ENCODE measurements at regions not wholly inside any gene's neighbourhood (a gene's known extent, or its start where the extent isn't known, plus 50 kb on each side); places are given as distances from the start of the nearest gene placed in this dataset.

GRCh38 chr10:33539116-33539515 is 204.6 kb upstream of the NRP1 start:
- DNase-seq = no peak
- intact Hi-C loops (cut with DNase I) = no loop called here
- 78% methylated on average over 4 of the region's 4 CpGs for WGBS
- Histone ChIP-seq H3K9me3 (ENCODE audit: control insufficient read depth, low read length) (no peaks in the 10 kb centered on the region), H3K4me1 (ENCODE audit: control insufficient read depth, insufficient read depth, low read length) (no peaks in the 10 kb centered on the region), H3K27ac (ENCODE audit: low read length) (no peak overlapping the region), H3K4me3 (ENCODE audit: low read length) (no peak overlapping the region), H3K27me3 (ENCODE audit: control insufficient read depth, insufficient read depth) (no peaks in the 10 kb centered on the region)
- no peak for ATAC-seq

- Histone ChIP-seq H3K9me3 (ENCODE audit: control insufficient read depth, low read length) (no peaks in the 10 kb centered on the region), H3K27me3 (ENCODE audit: control insufficient read depth, insufficient read depth) (no peaks in the 10 kb centered on the region), H3K4me3 (ENCODE audit: low read length) (no peak overlapping the region), H3K4me1 (ENCODE audit: control insufficient read depth, insufficient read depth, low read length) (no peaks in the 10 kb centered on the region), H3K27ac (ENCODE audit: low read length) (no peak overlapping the region)
- 94% methylated on average over 1 of the region's 1 CpG for WGBS
- ATAC-seq (no peak), DNase-seq (no peak)
- intact Hi-C loops (cut with DNase I) = no loop called here
These were observed 202.6 kb upstream of the NRP1 start for GRCh38 chr10:33537066-33537465.

GRCh38 chr10:33536508-33536907 is 202.0 kb upstream of the NRP1 start:
- Histone ChIP-seq H3K4me3 (ENCODE audit: low read length) (no peak overlapping the region), H3K4me1 (ENCODE audit: control insufficient read depth, insufficient read depth, low read length) (no peaks in the 10 kb centered on the region), H3K27ac (ENCODE audit: low read length) (no peak overlapping the region), H3K9me3 (ENCODE audit: control insufficient read depth, low read length) (no peaks in the 10 kb centered on the region), H3K27me3 (ENCODE audit: control insufficient read depth, insufficient read depth) (no peaks in the 10 kb centered on the region)
- WGBS = 90% methylated on average over 3 of the region's 3 CpGs
- DNase-seq (no peak), ATAC-seq (no peak)
- intact Hi-C loops (cut with DNase I) = no loop called here

- H3K27ac ChIP-seq (ENCODE audit: low read length) = no peak overlapping the region
- H3K4me3 ChIP-seq (ENCODE audit: low read length) = no peak overlapping the region
- intact Hi-C loops (cut with DNase I) = no loop called here
- DNase-seq (no peak), ATAC-seq (no peak)
- no peaks in the 10 kb centered on the region for H3K27me3 ChIP-seq (ENCODE audit: control insufficient read depth, insufficient read depth)
- no peaks in the 10 kb centered on the region for H3K4me1 ChIP-seq (ENCODE audit: control insufficient read depth, insufficient read depth, low read length)
- no peaks in the 10 kb centered on the region for H3K9me3 ChIP-seq (ENCODE audit: control insufficient read depth, low read length)
These were observed 201.4 kb upstream of the NRP1 start for GRCh38 chr10:33535866-33536265.

- no peak overlapping the region for H3K4me3 ChIP-seq (ENCODE audit: low read length)
- intact Hi-C loops (cut with DNase I) = no loop called here
- H3K27me3 ChIP-seq (ENCODE audit: control insufficient read depth, insufficient read depth) = no peaks in the 10 kb centered on the region
- 92% methylated on average over 4 of the region's 4 CpGs for WGBS
- H3K4me1 ChIP-seq (ENCODE audit: control insufficient read depth, insufficient read depth, low read length) = no peaks in the 10 kb centered on the region
- ATAC-seq = no peak
- DNase-seq = no peak
- no peaks in the 10 kb centered on the region for H3K9me3 ChIP-seq (ENCODE audit: control insufficient read depth, low read length)
- H3K27ac ChIP-seq (ENCODE audit: low read length) = no peak overlapping the region
These were observed 199.9 kb upstream of the NRP1 start for GRCh38 chr10:33534416-33534815.

GRCh38 chr10:33533612-33534011 is 199.1 kb upstream of the NRP1 start:
- intact Hi-C loops (cut with DNase I) = no loop called here
- no peak overlapping the region for H3K4me3 ChIP-seq (ENCODE audit: low read length)
- H3K27ac ChIP-seq (ENCODE audit: low read length) = no peak overlapping the region
- no peaks in the 10 kb centered on the region for H3K27me3 ChIP-seq (ENCODE audit: control insufficient read depth, insufficient read depth)
- no peaks in the 10 kb centered on the region for H3K4me1 ChIP-seq (ENCODE audit: control insufficient read depth, insufficient read depth, low read length)
- no peak for ATAC-seq
- WGBS = 73% methylated on average over 5 of the region's 5 CpGs
- no peaks in the 10 kb centered on the region for H3K9me3 ChIP-seq (ENCODE audit: control insufficient read depth, low read length)
- no peak for DNase-seq

- DNase-seq = no peak
- H3K27me3 ChIP-seq (ENCODE audit: control insufficient read depth, insufficient read depth) = no peaks in the 10 kb centered on the region
- H3K9me3 ChIP-seq (ENCODE audit: control insufficient read depth, low read length) = no peaks in the 10 kb centered on the region
- no peak for ATAC-seq
- 85% methylated on average over 7 of the region's 7 CpGs for WGBS
- intact Hi-C loops (cut with DNase I) = no loop called here
- no peak overlapping the region for H3K27ac ChIP-seq (ENCODE audit: low read length)
- no peaks in the 10 kb centered on the region for H3K4me1 ChIP-seq (ENCODE audit: control insufficient read depth, insufficient read depth, low read length)
- no peak overlapping the region for H3K4me3 ChIP-seq (ENCODE audit: low read length)
These were observed 198.4 kb upstream of the NRP1 start for GRCh38 chr10:33532901-33533300.

- no peak overlapping the region for H3K27ac ChIP-seq (ENCODE audit: low read length)
- no peaks in the 10 kb centered on the region for H3K27me3 ChIP-seq (ENCODE audit: control insufficient read depth, insufficient read depth)
- no peaks in the 10 kb centered on the region for H3K9me3 ChIP-seq (ENCODE audit: control insufficient read depth, low read length)
- intact Hi-C loops (cut with DNase I) = no loop called here
- H3K4me1 ChIP-seq (ENCODE audit: control insufficient read depth, insufficient read depth, low read length) = no peaks in the 10 kb centered on the region
- DNase-seq = no peak
- no peak overlapping the region for H3K4me3 ChIP-seq (ENCODE audit: low read length)
- ATAC-seq = no peak
These were observed 194.8 kb upstream of the NRP1 start for GRCh38 chr10:33529234-33529633.

GRCh38 chr10:33524966-33525365 is 190.5 kb upstream of the NRP1 start:
- H3K4me1 ChIP-seq (ENCODE audit: control insufficient read depth, insufficient read depth, low read length) = no peaks in the 10 kb centered on the region
- H3K27ac ChIP-seq (ENCODE audit: low read length) = no peak overlapping the region
- WGBS = 75% methylated on average over 4 of the region's 4 CpGs
- no peaks in the 10 kb centered on the region for H3K27me3 ChIP-seq (ENCODE audit: control insufficient read depth, insufficient read depth)
- intact Hi-C loops (cut with DNase I) = no loop called here
- ATAC-seq = no peak
- H3K9me3 ChIP-seq (ENCODE audit: control insufficient read depth, low read length) = no peaks in the 10 kb centered on the region
- no peak overlapping the region for H3K4me3 ChIP-seq (ENCODE audit: low read length)
- DNase-seq = no peak

GRCh38 chr10:33524041-33524440 is 189.6 kb upstream of the NRP1 start:
- DNase-seq = no peak
- no peak for ATAC-seq
- Histone ChIP-seq H3K27ac (ENCODE audit: low read length) (no peak overlapping the region), H3K9me3 (ENCODE audit: control insufficient read depth, low read length) (no peaks in the 10 kb centered on the region), H3K4me3 (ENCODE audit: low read length) (no peak overlapping the region), H3K27me3 (ENCODE audit: control insufficient read depth, insufficient read depth) (no peaks in the 10 kb centered on the region), H3K4me1 (ENCODE audit: control insufficient read depth, insufficient read depth, low read length) (no peaks in the 10 kb centered on the region)
- WGBS = 93% methylated on average over 5 of the region's 5 CpGs
- intact Hi-C loops (cut with DNase I) = no loop called here

GRCh38 chr10:33523236-33523792 is 188.8 kb upstream of the NRP1 start:
- ATAC-seq (no peak), DNase-seq (no peak)
- Histone ChIP-seq H3K9me3 (ENCODE audit: control insufficient read depth, low read length) (no peaks in the 10 kb centered on the region), H3K27me3 (ENCODE audit: control insufficient read depth, insufficient read depth) (no peaks in the 10 kb centered on the region), H3K4me1 (ENCODE audit: control insufficient read depth, insufficient read depth, low read length) (no peaks in the 10 kb centered on the region), H3K4me3 (ENCODE audit: low read length) (no peak overlapping the region), H3K27ac (ENCODE audit: low read length) (no peak overlapping the region)
- 90% methylated on average over 6 of the region's 6 CpGs for WGBS
- intact Hi-C loops (cut with DNase I) = no loop called here

- no peaks in the 10 kb centered on the region for H3K4me1 ChIP-seq (ENCODE audit: control insufficient read depth, insufficient read depth, low read length)
- H3K27ac ChIP-seq (ENCODE audit: low read length) = no peak overlapping the region
- over 99% methylated on average over 3 of the region's 3 CpGs for WGBS
These were observed 187.4 kb upstream of the NRP1 start for GRCh38 chr10:33521904-33522303.

More at GRCh38 chr10:33521904-33522303, 187.4 kb upstream of the NRP1 start:
- ATAC-seq = no peak
- no peaks in the 10 kb centered on the region for H3K27me3 ChIP-seq (ENCODE audit: control insufficient read depth, insufficient read depth)
- no peak for DNase-seq
- no peaks in the 10 kb centered on the region for H3K9me3 ChIP-seq (ENCODE audit: control insufficient read depth, low read length)
- intact Hi-C loops (cut with DNase I) = no loop called here
- H3K4me3 ChIP-seq (ENCODE audit: low read length) = no peak overlapping the region

Measured in right cardiac atrium (tissue), 5 donors.